Endothelial cell of umbilical vein (primary cell): ENCODE measurements at regions not wholly inside any gene's neighbourhood (a gene's known extent, or its start where the extent isn't known, plus 50 kb on each side); places are given as distances from the start of the nearest gene placed in this dataset.

Experiments used
- BruUV-seq: library from RNA; stranded (reverse); fragments of 400-500 nt; replicated peaks from 2 replicates; lab custom pipeline; 2021; lab: Mats Ljungman, UMichigan
- CTCF ChIA-PET: fragments of 300-600, 350-600 bp; sonication (Branson Sonifier 250); formaldehyde crosslinking; loops from one replicate; lab custom pipeline; 2021; ENCODE audit warnings: antibody characterized with exemption, inconsistent platforms; lab: Charles Lee
- POLR2A ChIA-PET: fragments of 300-600, 350-600 bp; sonication (Branson Sonifier 250); formaldehyde crosslinking; loops from one replicate; lab custom pipeline; 2021; ENCODE audit warnings: antibody characterized with exemption, inconsistent platforms; lab: Charles Lee
- DNase-seq: peaks from one replicate; pipeline ENCODE4 v3.0.0-alpha.2; 2011; ENCODE audit warnings: low read depth, low spot score
- FAIRE-seq: peaks from 2 replicates; lab custom pipeline; 2011; peaks lifted over from hg19 to GRCh38; lab: Jason Lieb, UNC
- H2AFZ ChIP-seq: 2 replicates; pipeline ENCODE4 v1.6.0; 2012; ENCODE audit warnings: low read depth, low read length, control low read depth, inconsistent platforms
- H3K27ac ChIP-seq: 2 replicates; pipeline ENCODE4 v1.5.1; 2011; ENCODE audit warnings: low read depth, mild to moderate bottlenecking, control low read depth, low read length, moderate library complexity; ENCODE audit not compliant: insufficient read depth
- H3K27me3 ChIP-seq, 2 experiments: 2 replicates each; pipeline versions ENCODE4 v1.6.0 to v1.6.1; 2011; ENCODE audit warnings: low read length in 2 of 2, mixed read lengths in 1 of 2; ENCODE audit not compliant: control insufficient read depth in 2 of 2, insufficient read depth in 2 of 2
- H3K36me3 ChIP-seq, 2 experiments: 2 replicates in 1 of 2; 3 replicates in 1 of 2; pipeline ENCODE4 v1.5.1; 2011; ENCODE audit warnings: low read length in 2 of 2, mild to moderate bottlenecking in 1 of 2, moderate library complexity in 1 of 2; ENCODE audit not compliant: control insufficient read depth in 2 of 2, insufficient read depth in 2 of 2; ENCODE audit errors: extremely low read depth in 1 of 2
- H3K4me1 ChIP-seq: 3 replicates; pipeline ENCODE4 v1.5.1; 2011; ENCODE audit warnings: mild to moderate bottlenecking, low read length; ENCODE audit not compliant: control insufficient read depth, insufficient read depth; ENCODE audit errors: extremely low read depth
- H3K4me2 ChIP-seq: 2 replicates; pipeline ENCODE4 v1.6.1; 2011; ENCODE audit warnings: low read length, control low read depth, mixed read lengths; ENCODE audit not compliant: insufficient read depth
- H3K4me3 ChIP-seq, 3 experiments: fragments of 200-600 bp in 1 of 3; sonication (generic), shearing (Covaris generic) in 1 of 3; replicated peaks in 1 of 3; 2 replicates each; pipeline ENCODE4 v1.5.1; 2011 to 2016; ENCODE audit warnings: control low read depth in 3 of 3, low read length in 3 of 3, mild to moderate bottlenecking in 2 of 3, inconsistent platforms in 1 of 3, low read depth in 1 of 3, moderate library complexity in 1 of 3; ENCODE audit not compliant: insufficient read depth in 1 of 3
- H3K79me2 ChIP-seq: 2 replicates; pipeline ENCODE4 v1.6.0; 2012; ENCODE audit warnings: low read length, inconsistent platforms; ENCODE audit not compliant: control insufficient read depth, insufficient read depth
- H3K9ac ChIP-seq: replicated peaks from 2 replicates; pipeline ENCODE3; 2011; ENCODE audit warnings: low read length, control low read depth; ENCODE audit not compliant: insufficient read depth; ENCODE audit errors: extremely low read depth
- H3K9me1 ChIP-seq: replicated peaks from 3 replicates; pipeline ENCODE4 v1.6.0; 2011; ENCODE audit warnings: mild to moderate bottlenecking, low read length; ENCODE audit not compliant: control insufficient read depth, insufficient read depth; ENCODE audit errors: extremely low read depth
- H3K9me3 ChIP-seq: replicated peaks from 2 replicates; pipeline ENCODE4 v1.5.1; 2012; ENCODE audit warnings: low read length, inconsistent platforms; ENCODE audit not compliant: control insufficient read depth, insufficient read depth
- H4K20me1 ChIP-seq: replicated peaks from 2 replicates; pipeline ENCODE3; 2011; ENCODE audit warnings: mild to moderate bottlenecking, low read length; ENCODE audit not compliant: control insufficient read depth, insufficient read depth; ENCODE audit errors: extremely low read depth
- EZH2 ChIP-seq: IDR thresholded peaks from 2 replicates; pipeline ENCODE4 v1.6.1; 2012; ENCODE audit warnings: borderline replicate concordance, low read depth, mild to moderate bottlenecking, moderate library complexity, low read length, inconsistent platforms; ENCODE audit not compliant: severe bottlenecking
- FOS ChIP-seq: IDR thresholded peaks from 2 replicates; pipeline ENCODE4 v1.6.1; 2011; ENCODE audit warnings: mild to moderate bottlenecking, low read length, moderate library complexity, borderline replicate concordance; ENCODE audit not compliant: insufficient read depth
- GATA2 ChIP-seq: IDR thresholded peaks from 2 replicates; pipeline ENCODE4 v1.7.0; 2011; ENCODE audit warnings: low read depth, mild to moderate bottlenecking, moderate library complexity, mixed read lengths, low read length; ENCODE audit not compliant: insufficient read length, insufficient read depth
- JUN ChIP-seq: IDR thresholded peaks from 2 replicates; pipeline ENCODE4 v1.6.1; 2011; ENCODE audit warnings: borderline replicate concordance, low read depth; ENCODE audit not compliant: insufficient read length, insufficient read depth
- MAX ChIP-seq: IDR thresholded peaks from 2 replicates; pipeline ENCODE4 v1.6.1; 2011; ENCODE audit not compliant: insufficient read depth, insufficient read length
- MYC ChIP-seq: IDR thresholded peaks from one replicate; pipeline ENCODE4 v1.6.1; 2011; ENCODE audit warnings: mild to moderate bottlenecking, low read depth, low read length
- POLR2A ChIP-seq: IDR thresholded peaks from 2 replicates; pipeline ENCODE4 v1.6.1; 2012; ENCODE audit warnings: low read depth, mild to moderate bottlenecking, control low read depth, low read length
- POLR2AphosphoS5 ChIP-seq: IDR thresholded peaks from 2 replicates; pipeline ENCODE4 v1.6.1; 2012; ENCODE audit warnings: low read depth, mild to moderate bottlenecking, control low read depth, low read length, moderate library complexity; ENCODE audit not compliant: insufficient read depth
- dilution Hi-C: fragments of 300-500 bp; cut with MboI; formaldehyde crosslinking; loops from one replicate; pipeline ENCODE4 v1.15.0; 2019; ENCODE audit warnings: low sequenced_read_pairs; ENCODE audit not compliant: extremely low pct_ligation_motif_present
- intact Hi-C: fragments of 100-400 bp; cut with micrococcal nuclease; formaldehyde crosslinking; loops from one replicate; pipeline ENCODE4 v1.10.0; 2022
- TF ChIP-seq, protein P1 (sequence below), 2 donors: IDR thresholded peaks; 1 replicate in 1 of 2; 2 replicates in 1 of 2; pipeline ENCODE4 v1.5.1; 2011; ENCODE audit warnings: low read length in 2 of 2, mild to moderate bottlenecking in 2 of 2, moderate library complexity in 2 of 2, control low read depth in 1 of 2, inconsistent platforms in 1 of 2, low read depth in 1 of 2; ENCODE audit not compliant: insufficient read depth in 1 of 2; ENCODE audit errors: extremely low read depth in 1 of 2

DNA sequence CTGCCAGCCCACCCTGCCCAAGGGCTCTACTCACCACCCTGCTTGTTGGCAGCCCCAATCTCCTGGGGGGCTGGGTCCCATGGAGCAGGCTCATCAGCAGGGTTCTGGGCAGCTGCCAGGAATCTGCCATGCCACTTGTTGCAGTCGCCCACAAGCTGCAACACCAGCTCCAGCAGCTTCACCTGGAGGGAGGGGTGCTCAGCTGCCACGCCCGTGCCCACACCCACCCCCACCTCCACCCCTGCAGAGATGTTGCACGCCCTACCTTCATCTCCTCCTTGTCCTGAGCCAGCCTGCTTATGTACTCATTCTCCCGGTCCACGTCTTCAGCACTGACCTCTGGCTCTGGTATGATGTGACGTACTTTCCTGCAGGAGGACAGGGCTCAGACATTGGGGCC is 77.9 kb upstream of the C2CD4B start:
- Histone ChIP-seq H2AFZ (no peak overlapping the region), H3K9me3 (no peaks in the 10 kb centered on the region), H3K27ac (no peak overlapping the region), H3K36me3 (no peaks in the 10 kb centered on the region), H3K9me1 (no peaks in the 10 kb centered on the region), H3K4me2 (no peak overlapping the region), H3K4me3 (no peak overlapping the region), H3K79me2 (no peaks in the 10 kb centered on the region), H3K27me3 (peaks cover 0 to 5% of the 10 kb centered on the region in 2 experiments), H3K4me1 (no peaks in the 10 kb centered on the region), H4K20me1 (no peaks in the 10 kb centered on the region), H3K9ac (no peak overlapping the region)
- no peak for TF ChIP-seq POLR2A
- no peak for TF ChIP-seq JUN
- no peak for TF ChIP-seq POLR2AphosphoS5
- TF ChIP-seq MAX = no peak
- no peak for TF ChIP-seq EZH2
- no peak for TF ChIP-seq FOS
- TF ChIP-seq, protein P1, sequence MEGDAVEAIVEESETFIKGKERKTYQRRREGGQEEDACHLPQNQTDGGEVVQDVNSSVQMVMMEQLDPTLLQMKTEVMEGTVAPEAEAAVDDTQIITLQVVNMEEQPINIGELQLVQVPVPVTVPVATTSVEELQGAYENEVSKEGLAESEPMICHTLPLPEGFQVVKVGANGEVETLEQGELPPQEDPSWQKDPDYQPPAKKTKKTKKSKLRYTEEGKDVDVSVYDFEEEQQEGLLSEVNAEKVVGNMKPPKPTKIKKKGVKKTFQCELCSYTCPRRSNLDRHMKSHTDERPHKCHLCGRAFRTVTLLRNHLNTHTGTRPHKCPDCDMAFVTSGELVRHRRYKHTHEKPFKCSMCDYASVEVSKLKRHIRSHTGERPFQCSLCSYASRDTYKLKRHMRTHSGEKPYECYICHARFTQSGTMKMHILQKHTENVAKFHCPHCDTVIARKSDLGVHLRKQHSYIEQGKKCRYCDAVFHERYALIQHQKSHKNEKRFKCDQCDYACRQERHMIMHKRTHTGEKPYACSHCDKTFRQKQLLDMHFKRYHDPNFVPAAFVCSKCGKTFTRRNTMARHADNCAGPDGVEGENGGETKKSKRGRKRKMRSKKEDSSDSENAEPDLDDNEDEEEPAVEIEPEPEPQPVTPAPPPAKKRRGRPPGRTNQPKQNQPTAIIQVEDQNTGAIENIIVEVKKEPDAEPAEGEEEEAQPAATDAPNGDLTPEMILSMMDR (IDR thresholded peaks at IDR 0.05; ENCODE audit: extremely low read depth in 1 of 2, insufficient read depth in 1 of 2, low read depth in 1 of 2, low read length in 2 of 2) = no peak
- no peak for TF ChIP-seq GATA2
- no peak for TF ChIP-seq MYC
- CTCF ChIA-PET = interaction anchor here (1.5 to 1.6 kb wide), 2 partner anchors 10 to 11 kb away, joined by 3 to 7 read pairs; no protein-coding TSS in a partner anchor
- dilution Hi-C loops (no loop called here), intact Hi-C loops (no loop called here)
- no peak for FAIRE-seq
- POLR2A ChIA-PET = interaction anchor here (1.0 kb wide), 1 partner anchor 78 kb away, joined by 3 read pairs; the partner anchor contains the start of gene C2CD4B
- no peak for DNase-seq
- BruUV-seq = no TSS peak
